K562 (cell line): ENCODE measurements at regions not wholly inside any gene's neighbourhood (a gene's known extent, or its start where the extent isn't known, plus 50 kb on each side); places are given as distances from the start of the nearest gene placed in this dataset.

Source experiments
- ATAC-seq: fragments of 200-7000 bp; cut with Tn5 transposase; 3 replicates; pipeline ENCODE4 v1.9.1; 2020; ENCODE audit warnings: moderate library complexity
- BruUV-seq: library from RNA; stranded (reverse); fragments of 400-500 nt; replicated peaks from 2 replicates; lab custom pipeline; 2021; lab: Mats Ljungman, UMichigan
- CTCF ChIA-PET: fragments of 300-600 bp; formaldehyde crosslinking; extraction: SDS; loops from one replicate; lab custom pipeline; 2021; ENCODE audit warnings: low intra/inter-chr PET ratio; lab: Yijun Ruan, JAX
- POLR2A ChIA-PET: fragments of 300-600, 350-650 bp; sonication (Branson Sonifier 250); formaldehyde crosslinking; extraction: SDS; loops from one replicate; lab custom pipeline; 2021; ENCODE audit warnings: antibody characterized with exemption, inconsistent platforms; lab: Yijun Ruan, JAX
- DNase-seq, 4 experiments: peaks; one replicate each; pipeline versions ENCODE4 v3.0.0 to v3.0.0-alpha.2; 2011 to 2018; ENCODE audit warnings: low spot score in 3 of 4, mixed read lengths in 3 of 4; ENCODE audit errors: extremely low read depth in 1 of 4
- FAIRE-seq: peaks from 2 replicates; lab custom pipeline; 2011; peaks lifted over from hg19 to GRCh38; lab: Jason Lieb, UNC
- H2AFZ ChIP-seq: 2 replicates; pipeline ENCODE4 v1.6.0; 2011; ENCODE audit warnings: low read depth, low read length, control low read depth, inconsistent platforms
- H3K27ac ChIP-seq: fragments of 200-600 bp; 3 replicates; pipeline ENCODE4 v1.8.0; 2011; ENCODE audit warnings: low read depth, mild to moderate bottlenecking, control low read depth, inconsistent platforms, low read length, moderate library complexity, mixed read lengths; ENCODE audit errors: extremely low read depth
- H3K27me3 ChIP-seq, 2 experiments: fragments of 300-600 bp in 1 of 2; 2 replicates in 1 of 2; 3 replicates in 1 of 2; pipeline versions ENCODE4 v1.6.0 to v1.8.0; 2011; ENCODE audit warnings: inconsistent platforms in 2 of 2, low read length in 2 of 2, mild to moderate bottlenecking in 1 of 2, mixed read lengths in 1 of 2, moderate library complexity in 1 of 2; ENCODE audit not compliant: control insufficient read depth in 2 of 2, insufficient read depth in 2 of 2
- H3K36me3 ChIP-seq: fragments of 300-600 bp; 3 replicates; pipeline ENCODE4 v1.8.0; 2011; ENCODE audit warnings: mild to moderate bottlenecking, low read length, inconsistent platforms; ENCODE audit not compliant: control insufficient read depth, insufficient read depth
- H3K4me1 ChIP-seq, 2 experiments: fragments of 200-600 bp in 1 of 2; replicated peaks in 1 of 2; 2 replicates in 1 of 2; 3 replicates in 1 of 2; pipeline versions ENCODE4 v1.5.1 to v1.8.0; 2011; ENCODE audit warnings: inconsistent platforms in 2 of 2, low read length in 2 of 2, mild to moderate bottlenecking in 1 of 2, mixed read lengths in 1 of 2, moderate library complexity in 1 of 2; ENCODE audit not compliant: control insufficient read depth in 2 of 2, insufficient read depth in 2 of 2
- H3K4me2 ChIP-seq: 2 replicates; pipeline ENCODE4 v1.6.1; 2011; ENCODE audit warnings: low read length, control low read depth, inconsistent platforms, mixed read lengths; ENCODE audit not compliant: insufficient read depth
- H3K4me3 ChIP-seq: fragments of 200-600 bp; sonication (generic), shearing (Covaris generic); 2 replicates; pipeline ENCODE4 v1.5.1; 2016; ENCODE audit warnings: control low read depth, inconsistent platforms
- H3K79me2 ChIP-seq: fragments of 200-600 bp; 3 replicates; pipeline ENCODE4 v1.8.0; 2011; ENCODE audit warnings: low read length, inconsistent platforms; ENCODE audit not compliant: control insufficient read depth, insufficient read depth
- H3K9ac ChIP-seq, 2 experiments: 2 replicates each; pipeline versions ENCODE4 v1.6.0 to v1.6.1; 2011; ENCODE audit warnings: low read depth in 2 of 2, low read length in 2 of 2, control low read depth in 1 of 2, inconsistent platforms in 1 of 2, mild to moderate bottlenecking in 1 of 2, mixed read lengths in 1 of 2; ENCODE audit not compliant: insufficient read depth in 1 of 2
- H3K9me1 ChIP-seq: one replicate; pipeline ENCODE4 v1.6.0; 2011; ENCODE audit warnings: inconsistent platforms, mild to moderate bottlenecking, low read length, moderate library complexity; ENCODE audit not compliant: control insufficient read depth, insufficient read depth
- H3K9me3 ChIP-seq: replicated peaks from 2 replicates; pipeline ENCODE4 v1.5.1; 2011; ENCODE audit warnings: low read depth, low read length, inconsistent platforms; ENCODE audit not compliant: control insufficient read depth, insufficient read depth
- H4K20me1 ChIP-seq: replicated peaks from 2 replicates; pipeline ENCODE4 v1.6.1; 2011; ENCODE audit warnings: low read length, inconsistent platforms, mixed read lengths; ENCODE audit not compliant: control insufficient read depth, insufficient read depth
- CHCHD3 ChIP-seq: fragments of 250-450 bp; sonication (Bioruptor Pico); IDR thresholded peaks from 2 replicates; pipeline ENCODE4 v2.1.2; 2022; ENCODE audit warnings: mild to moderate bottlenecking
- ERF ChIP-seq: fragments of 450-650 bp; formaldehyde crosslinking; IDR thresholded peaks from 2 replicates; pipeline ENCODE4 v1.4.0; 2020; ENCODE audit warnings: mild to moderate bottlenecking, mixed read lengths
- GABPB1 ChIP-seq: sonication (generic); formaldehyde crosslinking; IDR thresholded peaks from 2 replicates; pipeline ENCODE4 v1.8.0; 2022; ENCODE audit warnings: mild to moderate bottlenecking, missing genetic modification reagents
- HOXB6 ChIP-seq: fragments of 250-450 bp; sonication (Bioruptor Pico); IDR thresholded peaks from 2 replicates; pipeline ENCODE4 v1.5.1; 2022; ENCODE audit warnings: mild to moderate bottlenecking, borderline replicate concordance
- NR2C1 ChIP-seq, 2 experiments: fragments of 450-650 bp; IDR thresholded peaks; 2 replicates each; pipeline ENCODE4 v1.6.1; 2017; ENCODE audit warnings: mild to moderate bottlenecking in 2 of 2, antibody characterized with exemption in 1 of 2, inconsistent platforms in 1 of 2, missing compliant biosample characterization in 1 of 2, missing genetic modification characterization in 1 of 2
- ZMIZ1 ChIP-seq, 2 experiments: fragments of 150-350 bp in 1 of 2; IDR thresholded peaks; 2 replicates each; pipeline ENCODE4 v1.6.1; 2012 to 2016; ENCODE audit warnings: low read depth in 2 of 2, low read length in 2 of 2, mild to moderate bottlenecking in 1 of 2, moderate library complexity in 1 of 2
- whole genome bisulfite sequencing: fragments of 100-300 bp; shearing (Covaris generic); methylation state at CpG from one replicate; pipeline ENCODE4 v1.1.6; 2016; ENCODE audit warnings: low coverage, mixed read lengths; ENCODE audit not compliant: insufficient coverage; ENCODE audit errors: missing lambda C conversion rate; 5-methylcytosine and 5-hydroxymethylcytosine counted together
- in situ Hi-C: fragments of 300-500 bp; cut with MboI; formaldehyde crosslinking; loops from 4 replicates; pipeline ENCODE4 v1.15.0; 2018; ENCODE audit warnings: inconsistent platforms, mixed read lengths
- intact Hi-C: fragments of 100-400 bp; cut with micrococcal nuclease; formaldehyde crosslinking; loops from 2 replicates; pipeline ENCODE4 v1.14.2; 2022
- TF ChIP-seq, protein P1 (sequence below), 2 experiments: fragments of 450-650 bp in 1 of 2; sonication (generic) in 1 of 2; formaldehyde crosslinking in 1 of 2; IDR thresholded peaks; 2 replicates each; pipeline versions ENCODE4 v1.7.1 to v1.9.0; 2016 to 2022; ENCODE audit warnings: inconsistent platforms in 1 of 2, mild to moderate bottlenecking in 1 of 2, missing genetic modification reagents in 1 of 2
- TF ChIP-seq, protein P2 (sequence below), 3 experiments: fragments of 200-800 bp in 1 of 3; sonication (Bioruptor generic) in 1 of 3; sonication (generic) in 1 of 3; formaldehyde crosslinking in 1 of 3; IDR thresholded peaks; 2 replicates each; pipeline versions ENCODE4 v1.6.1 to v1.8.0; 2016 to 2022; ENCODE audit warnings: mild to moderate bottlenecking in 2 of 3, missing compliant biosample characterization in 2 of 3, missing genetic modification characterization in 2 of 3, missing genetic modification reagents in 1 of 3

- no peak for FAIRE-seq
- no TSS peak for BruUV-seq
- Histone ChIP-seq H3K9me1 (no peaks in the 10 kb centered on the region), H2AFZ (no peak overlapping the region), H3K27ac (no peak overlapping the region), H3K4me3 (no peak overlapping the region), H4K20me1 (no peaks in the 10 kb centered on the region), H3K27me3 (peaks cover 0 to 14% of the 10 kb centered on the region in 2 experiments; a peak in 3 of 5 replicates), H3K4me1 (no peaks in the 10 kb centered on the region; a peak in 2 of 5 replicates), H3K36me3 (no peaks in the 10 kb centered on the region), H3K9ac (no peak overlapping the region), H3K79me2 (no peaks in the 10 kb centered on the region), H3K4me2 (no peak overlapping the region), H3K9me3 (no peaks in the 10 kb centered on the region)
- WGBS, result 0% methylated on average over 2 of the region's 2 CpGs
- ATAC-seq, result no peak
- ChIA-PET CTCF (no interaction called here), POLR2A (no interaction called here)
- no peak for DNase-seq
- intact Hi-C loops, result no loop called here
- in situ Hi-C loops, result no loop called here
- no peak for TF ChIP-seq NR2C1 (IDR thresholded peaks at IDR 0.05)
- no peak for TF ChIP-seq NR2C1 (tag; IDR thresholded peaks at IDR 0.05)
- TF ChIP-seq HOXB6 (CRISPR knock-in tag), result no peak
- TF ChIP-seq, protein P1, sequence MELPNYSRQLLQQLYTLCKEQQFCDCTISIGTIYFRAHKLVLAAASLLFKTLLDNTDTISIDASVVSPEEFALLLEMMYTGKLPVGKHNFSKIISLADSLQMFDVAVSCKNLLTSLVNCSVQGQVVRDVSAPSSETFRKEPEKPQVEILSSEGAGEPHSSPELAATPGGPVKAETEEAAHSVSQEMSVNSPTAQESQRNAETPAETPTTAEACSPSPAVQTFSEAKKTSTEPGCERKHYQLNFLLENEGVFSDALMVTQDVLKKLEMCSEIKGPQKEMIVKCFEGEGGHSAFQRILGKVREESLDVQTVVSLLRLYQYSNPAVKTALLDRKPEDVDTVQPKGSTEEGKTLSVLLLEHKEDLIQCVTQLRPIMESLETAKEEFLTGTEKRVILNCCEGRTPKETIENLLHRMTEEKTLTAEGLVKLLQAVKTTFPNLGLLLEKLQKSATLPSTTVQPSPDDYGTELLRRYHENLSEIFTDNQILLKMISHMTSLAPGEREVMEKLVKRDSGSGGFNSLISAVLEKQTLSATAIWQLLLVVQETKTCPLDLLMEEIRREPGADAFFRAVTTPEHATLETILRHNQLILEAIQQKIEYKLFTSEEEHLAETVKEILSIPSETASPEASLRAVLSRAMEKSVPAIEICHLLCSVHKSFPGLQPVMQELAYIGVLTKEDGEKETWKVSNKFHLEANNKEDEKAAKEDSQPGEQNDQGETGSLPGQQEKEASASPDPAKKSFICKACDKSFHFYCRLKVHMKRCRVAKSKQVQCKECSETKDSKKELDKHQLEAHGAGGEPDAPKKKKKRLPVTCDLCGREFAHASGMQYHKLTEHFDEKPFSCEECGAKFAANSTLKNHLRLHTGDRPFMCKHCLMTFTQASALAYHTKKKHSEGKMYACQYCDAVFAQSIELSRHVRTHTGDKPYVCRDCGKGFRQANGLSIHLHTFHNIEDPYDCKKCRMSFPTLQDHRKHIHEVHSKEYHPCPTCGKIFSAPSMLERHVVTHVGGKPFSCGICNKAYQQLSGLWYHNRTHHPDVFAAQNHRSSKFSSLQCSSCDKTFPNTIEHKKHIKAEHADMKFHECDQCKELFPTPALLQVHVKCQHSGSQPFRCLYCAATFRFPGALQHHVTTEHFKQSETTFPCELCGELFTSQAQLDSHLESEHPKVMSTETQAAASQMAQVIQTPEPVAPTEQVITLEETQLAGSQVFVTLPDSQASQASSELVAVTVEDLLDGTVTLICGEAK (IDR thresholded peaks at IDR 0.05), result no peak
- TF ChIP-seq, protein P1 (CRISPR knock-in tag; IDR thresholded peaks at IDR 0.05), result no peak
- no peak for TF ChIP-seq ZMIZ1 (IDR thresholded peaks at IDR 0.05; ENCODE audit: low read depth in 2 of 2, low read length in 2 of 2)
- no peak for TF ChIP-seq ERF (CRISPR knock-in tag)
- TF ChIP-seq GABPB1 (CRISPR knock-in tag), result no peak
- TF ChIP-seq, protein P2, sequence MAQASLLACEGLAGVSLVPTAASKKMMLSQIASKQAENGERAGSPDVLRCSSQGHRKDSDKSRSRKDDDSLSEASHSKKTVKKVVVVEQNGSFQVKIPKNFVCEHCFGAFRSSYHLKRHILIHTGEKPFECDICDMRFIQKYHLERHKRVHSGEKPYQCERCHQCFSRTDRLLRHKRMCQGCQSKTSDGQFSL (CRISPR knock-in tag; IDR thresholded peaks at IDR 0.05), result no peak
- TF ChIP-seq, protein P2 (tag; IDR thresholded peaks at IDR 0.05), result no peak
- TF ChIP-seq CHCHD3, result no peak
These were observed 115.5 kb upstream of the GALNT17 start for GRCh38 chr7:71016401-71016800.
